H1 (cell line): ENCODE measurements at regions not wholly inside any gene's neighbourhood (a gene's known extent, or its start where the extent isn't known, plus 50 kb on each side); places are given as distances from the start of the nearest gene placed in this dataset.

Experiments
- BCL11A ChIP-seq, 2 experiments: IDR thresholded peaks; one replicate each; pipeline ENCODE4 v1.6.1; 2011; ENCODE audit warnings: low read depth in 2 of 2, low read length in 2 of 2, mild to moderate bottlenecking in 2 of 2
- JUND ChIP-seq: IDR thresholded peaks from 2 replicates; pipeline ENCODE4 v1.6.1; 2011; ENCODE audit warnings: mild to moderate bottlenecking, improper control_type of control experiment, low read length
- PHF8 ChIP-seq: fragments of 200-600 bp; sonication (generic); conservative IDR thresholded peaks from 2 replicates; pipeline ENCODE4 v1.7.1; 2012; ENCODE audit warnings: low read depth, mild to moderate bottlenecking, inconsistent platforms, low read length, moderate library complexity

DNA sequence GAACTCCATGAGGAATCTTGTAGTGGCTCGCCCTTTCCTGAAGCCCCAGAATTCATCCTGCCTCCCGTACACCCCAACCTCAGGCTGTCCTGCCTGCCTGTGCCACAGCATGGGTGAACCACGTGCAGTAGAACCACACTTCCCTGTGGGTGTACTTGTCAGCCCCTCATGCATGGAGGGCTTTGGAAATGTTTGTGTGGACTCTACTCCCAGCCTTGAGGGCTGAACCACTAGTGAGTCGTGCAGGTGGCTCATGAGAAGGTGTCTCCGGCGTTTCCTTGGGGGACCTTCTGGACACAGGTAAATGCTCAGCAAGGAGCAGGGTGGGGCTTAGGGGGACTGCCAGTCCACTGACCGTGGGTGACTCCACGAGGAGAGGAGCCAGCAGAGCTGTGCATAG lies 58.7 kb upstream of the ADORA2B start (continued):
- TF ChIP-seq BCL11A (IDR thresholded peaks at IDR 0.05; ENCODE audit: low read depth in 2 of 2, low read length in 2 of 2) = no peak
- no peak for TF ChIP-seq PHF8
- no peak for TF ChIP-seq JUND
